ENCODE measurements at regions not wholly inside any gene's neighbourhood (a gene's known extent, or its start where the extent isn't known, plus 50 kb on each side); places are given as distances from the start of the nearest gene placed in this dataset.
"Not testable (repeated sequence)": the region's sequence is repeated elsewhere in the genome, so short reads cannot be mapped to it uniquely, and the experiment has no call there.

- no peaks in the 10 kb centered on the region for H3K9me3 ChIP-seq (ENCODE audit: control insufficient read depth, insufficient read depth, low read depth, low read length)
- in situ Hi-C loops (cut with HindIII; ENCODE audit: low pct_unique_long_range_greater_than_20kb, low sequenced_read_pairs) (no loop called here), intact Hi-C loops (cut with micrococcal nuclease; ENCODE audit: unreplicated experiment) (no loop called here)
- ATAC-seq (no peak), DNase-seq (ENCODE audit: low read depth, low spot score) (no peak)
- H3K27me3 ChIP-seq (ENCODE audit: control insufficient read depth, insufficient read depth, low read length) = peaks cover 2% of the 10 kb centered on the region; the same call in 1 of the 2 replicates
- no peaks in the 10 kb centered on the region for H3K4me1 ChIP-seq (ENCODE audit: control insufficient read depth, insufficient read depth, low read length)
- ChIA-PET POLR2A (no interaction called here), CTCF (no interaction called here)
- no peak overlapping the region for H3K4me3 ChIP-seq (ENCODE audit: low read depth in 2 of 2, low read length in 2 of 2)
- BruUV-seq (replicated peaks) = no TSS peak
- H3K36me3 ChIP-seq (ENCODE audit: control insufficient read depth, insufficient read depth, low read length) = no peaks in the 10 kb centered on the region; the same call in 1 of the 2 replicates
- no peak overlapping the region for H3K27ac ChIP-seq (ENCODE audit: low read length)
- no peak for TF ChIP-seq POLR2AphosphoS5 (IDR thresholded peaks at IDR 0.05; ENCODE audit: low read depth, low read length)
- no peak for TF ChIP-seq REST (IDR thresholded peaks at IDR 0.05; ENCODE audit: insufficient read depth in 1 of 2, low read depth in 2 of 2, low read length in 1 of 2)
- no peak for TF ChIP-seq SIN3A (IDR thresholded peaks at IDR 0.05; ENCODE audit: borderline replicate concordance, insufficient read depth, low read depth, low read length)
- no peak for TF ChIP-seq TCF7L2 (IDR thresholded peaks at IDR 0.05; ENCODE audit: low read depth, low read length)
- no peak for TF ChIP-seq CTCF (IDR thresholded peaks at IDR 0.05)
These were observed 70.2 kb upstream of the ST3GAL6 start for GRCh38 chr3:98692787-98693473.

- Histone ChIP-seq H3K4me3 (ENCODE audit: low read depth in 2 of 2, low read length in 2 of 2) (no peak overlapping the region), H3K36me3 (ENCODE audit: control insufficient read depth, insufficient read depth, low read length) (no peaks in the 10 kb centered on the region), H3K4me1 (ENCODE audit: control insufficient read depth, insufficient read depth, low read length) (no peaks in the 10 kb centered on the region), H3K27ac (ENCODE audit: low read length) (no peak overlapping the region), H3K9me3 (ENCODE audit: control insufficient read depth, insufficient read depth, low read depth, low read length) (no peaks in the 10 kb centered on the region), H3K27me3 (ENCODE audit: control insufficient read depth, insufficient read depth, low read length) (peaks cover 2% of the 10 kb centered on the region; the same call in 1 of the 2 replicates)
- in situ Hi-C loops (cut with HindIII; ENCODE audit: low pct_unique_long_range_greater_than_20kb, low sequenced_read_pairs) (no loop called here), intact Hi-C loops (cut with micrococcal nuclease; ENCODE audit: unreplicated experiment) (no loop called here)
- no peak for DNase-seq (ENCODE audit: low read depth, low spot score)
- BruUV-seq (replicated peaks) = no TSS peak
- TF ChIP-seq POLR2AphosphoS5 (IDR thresholded peaks at IDR 0.05; ENCODE audit: low read depth, low read length) = no peak
- TF ChIP-seq CTCF (IDR thresholded peaks at IDR 0.05) = no peak
- TF ChIP-seq SIN3A (IDR thresholded peaks at IDR 0.05; ENCODE audit: borderline replicate concordance, insufficient read depth, low read depth, low read length) = no peak
- no peak for TF ChIP-seq REST (IDR thresholded peaks at IDR 0.05; ENCODE audit: insufficient read depth in 1 of 2, low read depth in 2 of 2, low read length in 1 of 2)
- TF ChIP-seq TCF7L2 (IDR thresholded peaks at IDR 0.05; ENCODE audit: low read depth, low read length) = no peak
- CTCF ChIA-PET = no interaction called here
- ATAC-seq = no peak
- POLR2A ChIA-PET = no interaction called here
These were observed 67.3 kb upstream of the ST3GAL6 start for GRCh38 chr3:98695796-98696195.

DNA sequence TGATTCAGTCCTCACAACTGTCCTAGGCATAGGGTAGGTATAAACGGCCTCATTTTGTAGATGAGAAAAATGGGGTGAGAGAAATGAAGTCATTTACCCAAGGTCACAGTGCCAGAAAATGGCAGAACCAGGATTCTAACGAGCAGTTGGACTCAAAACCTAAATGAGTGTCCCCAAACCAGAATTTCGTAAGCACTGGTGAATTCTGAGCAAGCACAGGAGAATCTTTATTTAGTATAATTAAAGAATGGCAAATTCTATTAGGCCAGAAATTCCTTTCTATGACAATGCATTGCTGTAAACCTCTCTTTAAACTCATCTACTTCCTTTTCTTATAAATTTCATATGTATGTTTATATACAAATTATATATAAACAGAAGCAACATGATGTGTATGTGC, 66.8 kb upstream of the ST3GAL6 start:
- BruUV-seq (replicated peaks); H3K9me3 ChIP-seq (ENCODE audit: control insufficient read depth, insufficient read depth, low read depth, low read length); ATAC-seq; H3K27me3 ChIP-seq (ENCODE audit: control insufficient read depth, insufficient read depth, low read length); H3K4me3 ChIP-seq (ENCODE audit: low read depth in 2 of 2, low read length in 2 of 2); H3K36me3 ChIP-seq (ENCODE audit: control insufficient read depth, insufficient read depth, low read length); in situ Hi-C loops (cut with HindIII; ENCODE audit: low pct_unique_long_range_greater_than_20kb, low sequenced_read_pairs); H3K27ac ChIP-seq (ENCODE audit: low read length); POLR2A ChIA-PET; DNase-seq (ENCODE audit: low read depth, low spot score); H3K4me1 ChIP-seq (ENCODE audit: control insufficient read depth, insufficient read depth, low read length); intact Hi-C loops (cut with micrococcal nuclease; ENCODE audit: unreplicated experiment); CTCF ChIA-PET: not testable (repeated sequence)

Data from Panc1 (cell line).